TTC549 (cell line): ENCODE measurements at regions not wholly inside any gene's neighbourhood (a gene's known extent, or its start where the extent isn't known, plus 50 kb on each side); places are given as distances from the start of the nearest gene placed in this dataset.
"Not testable (repeated sequence)": the region's sequence is repeated elsewhere in the genome, so short reads cannot be mapped to it uniquely, and the experiment has no call there.

Experiments
- FAIRE-seq: peaks from 2 replicates; lab custom pipeline; 2012; peaks lifted over from hg19 to GRCh38; lab: Jason Lieb, UNC

- FAIRE-seq: not testable (repeated sequence)
Measured at GRCh38 chr15:77896147-77897112, 181.1 kb downstream of the TBC1D2B start.

GRCh38 chr15:77895742-77896141 is 181.8 kb downstream of the TBC1D2B start:
- FAIRE-seq: no peak

DNA sequence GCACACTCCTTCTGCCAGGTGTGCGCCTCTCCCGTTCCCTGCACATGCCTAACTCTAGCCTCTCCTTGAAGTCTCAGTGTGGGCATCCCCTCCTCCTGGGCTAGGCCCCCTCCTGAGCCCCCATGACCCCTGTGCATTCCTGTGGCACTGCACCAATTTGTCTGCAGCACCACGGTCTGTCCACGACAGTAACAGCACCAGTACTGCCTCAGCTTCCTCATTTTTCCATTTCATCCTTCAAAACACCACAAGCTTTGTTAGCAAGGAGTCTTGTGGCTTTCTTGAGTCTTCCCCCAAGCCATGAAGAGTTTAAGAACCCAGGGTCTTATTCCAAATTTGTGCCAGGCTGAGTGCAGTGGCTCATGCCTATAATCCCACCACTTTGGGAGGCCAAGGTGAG is 182.4 kb downstream of the TBC1D2B start:
- not testable (repeated sequence) for FAIRE-seq

DNA sequence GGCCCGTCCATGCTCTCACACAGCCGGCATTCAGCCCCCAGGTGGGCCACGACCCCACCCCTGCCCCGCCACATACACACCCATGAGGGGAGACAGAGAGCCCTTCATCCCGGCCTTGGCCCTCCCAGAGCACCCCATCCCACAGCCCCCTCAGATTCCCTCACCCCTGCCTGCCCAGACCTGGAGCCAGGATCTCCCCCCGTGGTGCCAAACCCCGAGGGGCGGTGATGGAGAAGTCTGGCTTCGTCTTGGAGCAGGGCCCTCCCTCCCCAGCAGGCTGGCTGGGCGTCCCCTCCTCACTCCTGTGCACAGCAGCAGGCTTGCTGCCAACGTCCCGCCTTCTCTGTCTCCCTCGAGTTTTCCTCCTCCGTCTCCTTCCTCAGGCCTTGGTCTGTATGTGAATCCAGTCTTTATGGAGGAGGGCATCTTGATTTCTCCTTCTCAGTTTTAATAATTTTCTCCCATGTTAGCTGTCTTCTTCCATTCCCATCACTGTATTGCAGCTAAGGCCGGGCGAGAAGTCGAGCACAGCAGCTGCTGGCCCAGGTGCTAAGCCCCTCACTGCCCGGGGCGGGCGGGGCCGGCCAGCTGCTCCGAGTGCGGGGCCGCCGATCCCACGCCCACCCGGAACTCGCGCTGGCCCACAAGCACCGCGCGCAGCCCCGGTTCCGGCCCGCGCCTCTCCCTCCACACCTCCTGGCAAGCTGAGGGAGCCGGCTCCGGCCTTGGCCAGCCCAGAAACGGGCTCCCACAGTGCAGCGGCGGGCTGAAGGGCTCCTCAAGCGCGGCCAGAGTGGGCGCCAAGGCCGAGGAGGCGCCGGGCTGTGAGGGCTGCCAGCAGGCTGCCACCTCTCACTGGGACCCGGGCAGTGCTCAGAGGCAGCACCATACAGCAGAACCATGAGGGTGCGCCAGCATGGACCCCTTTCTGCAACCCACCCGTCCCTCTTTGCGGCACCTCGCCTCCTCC is 183.6 kb downstream of the TBC1D2B start:
- FAIRE-seq: not testable (repeated sequence)

DNA sequence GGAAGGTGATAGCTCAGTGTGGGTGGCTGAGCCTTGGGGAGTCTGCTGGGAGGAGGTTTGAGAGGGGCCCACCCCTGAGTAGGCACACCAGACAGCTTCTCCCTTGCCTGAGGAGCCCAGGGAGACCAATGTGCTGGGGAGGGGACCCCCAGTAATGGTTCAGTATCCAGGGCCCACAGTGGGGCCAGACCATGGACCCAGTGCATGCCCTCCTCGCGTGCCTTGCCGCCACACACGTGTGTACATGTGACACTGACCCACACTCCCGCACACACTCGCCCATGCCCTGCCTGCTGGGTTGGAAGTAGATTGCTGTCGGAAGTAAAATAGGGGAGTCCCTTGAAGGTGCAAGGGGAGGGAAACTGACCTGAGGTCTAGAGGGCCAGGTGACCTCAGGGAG is 184.3 kb downstream of the TBC1D2B start:
- FAIRE-seq: not testable (repeated sequence)

DNA sequence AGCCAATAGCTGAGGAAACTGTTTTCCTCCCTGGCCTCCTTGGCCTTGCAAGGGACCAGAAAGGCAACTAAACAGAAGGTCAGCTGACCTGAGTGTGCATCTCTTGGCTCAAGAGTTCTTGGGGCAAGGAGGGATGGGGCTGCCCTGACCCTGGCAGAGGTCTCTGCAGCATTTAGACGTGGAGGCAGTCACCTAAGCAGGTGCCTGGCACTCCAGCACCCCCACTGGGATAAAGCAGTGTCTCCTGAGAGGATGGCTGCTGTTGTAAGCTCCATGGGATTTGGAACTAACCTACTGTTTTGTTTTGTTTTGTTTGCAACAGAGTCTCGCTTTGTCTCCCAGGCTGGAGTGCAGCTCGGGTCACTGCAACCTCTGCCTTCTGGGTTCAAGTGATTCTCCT is 185.2 kb downstream of the TBC1D2B start:
- no peak for FAIRE-seq

- not testable (repeated sequence) for FAIRE-seq
Measured at GRCh38 chr15:77891862-77892261, 185.6 kb downstream of the TBC1D2B start.

GRCh38 chr15:77890911-77891801 is 186.4 kb downstream of the TBC1D2B start:
- FAIRE-seq: not testable (repeated sequence)

DNA sequence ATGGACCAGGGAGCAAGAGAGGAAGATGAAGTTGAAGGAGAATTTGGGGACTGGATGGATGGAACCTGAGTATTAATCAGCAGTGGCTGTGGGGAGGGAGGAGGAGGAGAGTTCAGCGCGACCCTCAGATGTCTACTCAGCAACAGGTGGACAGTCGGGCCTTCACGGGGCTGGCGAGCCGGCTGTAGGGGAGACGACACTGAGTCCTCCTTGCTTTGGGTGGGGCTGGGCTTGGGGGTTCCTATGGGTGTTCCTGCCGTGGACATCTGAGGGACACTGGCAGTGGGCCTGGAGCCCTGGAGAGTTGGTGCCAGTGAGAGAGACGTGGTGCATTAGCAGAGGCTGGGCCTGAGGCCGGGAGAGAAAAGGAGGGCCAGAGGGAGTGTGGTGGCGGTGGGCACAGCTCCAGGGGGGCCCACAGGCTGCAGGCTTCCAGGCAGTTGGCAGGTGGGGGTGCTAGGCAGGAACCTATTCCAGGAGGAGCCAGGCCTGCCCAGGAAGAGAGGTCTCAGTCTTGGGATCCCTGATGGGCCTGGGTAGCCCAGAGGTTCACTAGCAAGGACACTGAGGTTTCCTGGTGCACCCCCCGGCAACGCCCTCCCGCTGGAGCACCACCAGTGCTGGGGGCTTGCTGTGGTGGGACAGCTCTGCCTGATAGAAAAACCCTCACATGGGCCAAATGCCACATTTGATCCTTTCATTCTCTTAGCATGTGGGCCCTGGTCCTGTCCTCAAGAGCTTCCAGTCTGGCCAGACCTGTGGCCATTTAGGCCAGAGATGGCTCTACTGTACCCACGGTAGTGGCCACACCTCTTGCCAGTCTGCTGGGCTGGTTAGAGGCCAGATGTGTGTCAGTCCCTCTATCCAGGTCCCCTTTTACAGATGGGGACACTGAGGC is 187.4 kb downstream of the TBC1D2B start:
- FAIRE-seq: not testable (repeated sequence)

GRCh38 chr15:77889009-77889806 is 188.3 kb downstream of the TBC1D2B start:
- FAIRE-seq: no peak

- not testable (repeated sequence) for FAIRE-seq
Measured at GRCh38 chr15:77887563-77888429, 189.7 kb downstream of the TBC1D2B start.

DNA sequence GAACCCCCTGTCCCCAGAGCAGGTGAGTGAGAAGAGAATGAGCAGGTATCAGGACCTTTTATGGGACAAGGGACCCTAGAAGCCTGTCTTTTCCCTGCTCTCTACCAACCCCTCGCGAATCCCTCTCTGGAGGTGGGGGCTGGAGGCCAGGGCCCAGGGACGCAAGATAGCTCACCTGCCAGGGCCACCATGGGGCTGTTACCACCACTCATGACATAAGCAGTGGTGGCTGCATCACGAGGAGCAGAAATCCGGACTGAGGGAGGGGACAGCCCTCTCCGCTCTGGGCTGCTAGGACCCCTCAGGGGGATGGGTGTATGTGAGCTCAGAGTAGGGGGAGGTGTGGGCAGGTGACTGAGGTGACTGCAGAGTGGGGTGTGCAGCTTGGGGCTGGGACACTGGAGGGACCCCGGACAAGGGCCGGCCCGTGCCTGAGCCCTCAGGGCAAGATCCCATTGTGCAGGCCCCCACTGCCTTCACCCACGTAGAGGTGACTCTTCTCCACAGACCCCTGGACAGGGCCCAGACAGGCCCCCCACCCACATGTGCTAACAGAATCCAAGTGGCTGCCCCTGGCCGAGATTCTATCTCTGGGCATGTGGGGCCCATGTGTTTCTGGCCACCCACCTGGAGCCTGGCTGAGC is 190.6 kb downstream of the TBC1D2B start:
- no peak for FAIRE-seq

DNA sequence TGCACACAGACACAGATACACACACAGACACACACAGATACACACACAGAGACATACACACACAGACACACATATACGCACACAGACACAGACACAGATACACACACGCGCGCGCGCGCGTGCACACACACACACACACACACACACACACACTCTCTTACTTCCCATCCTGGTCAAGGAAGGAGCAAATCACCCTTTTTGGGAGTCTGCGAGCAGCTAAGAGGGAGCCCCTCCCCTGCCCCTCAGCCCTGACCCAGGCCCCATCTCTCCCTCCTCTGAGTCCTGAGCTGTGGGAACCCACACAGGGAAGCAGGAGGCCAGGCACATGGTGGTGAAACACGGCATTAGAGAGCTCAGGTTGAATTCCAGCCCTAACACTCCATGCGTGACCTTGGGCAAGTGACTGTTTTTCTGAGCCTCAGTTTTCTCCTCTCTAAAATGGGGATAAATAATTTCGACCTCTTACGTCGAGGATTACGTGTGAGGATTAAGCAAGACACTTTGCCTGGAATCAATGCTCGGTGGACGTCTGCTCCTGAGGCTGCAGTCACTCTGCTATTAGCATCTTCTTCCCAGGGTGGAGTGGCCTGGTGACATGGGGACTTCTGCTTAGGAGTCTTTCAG is 191.5 kb downstream of the TBC1D2B start:
- not testable (repeated sequence) for FAIRE-seq

DNA sequence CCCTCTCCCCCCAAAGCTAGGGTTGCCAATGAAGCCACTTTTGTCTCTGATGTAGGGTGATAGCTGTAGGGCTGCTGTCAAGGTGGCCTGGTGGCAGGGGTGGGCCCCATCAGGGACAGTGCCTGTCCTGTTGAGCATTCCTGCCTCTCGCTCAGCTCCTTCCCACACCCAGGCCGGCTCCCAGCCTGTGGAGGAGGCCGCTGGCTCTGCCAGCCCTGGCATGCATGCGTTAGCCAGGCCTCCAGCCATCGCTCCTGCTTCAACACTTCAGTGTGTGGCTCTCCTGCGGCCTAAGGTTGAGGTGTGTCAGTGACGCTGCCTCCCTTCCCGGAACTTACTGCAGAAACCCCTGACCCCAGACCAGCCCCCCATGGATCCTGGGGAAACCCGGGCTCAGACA is 194.5 kb downstream of the TBC1D2B start:
- not testable (repeated sequence) for FAIRE-seq

DNA sequence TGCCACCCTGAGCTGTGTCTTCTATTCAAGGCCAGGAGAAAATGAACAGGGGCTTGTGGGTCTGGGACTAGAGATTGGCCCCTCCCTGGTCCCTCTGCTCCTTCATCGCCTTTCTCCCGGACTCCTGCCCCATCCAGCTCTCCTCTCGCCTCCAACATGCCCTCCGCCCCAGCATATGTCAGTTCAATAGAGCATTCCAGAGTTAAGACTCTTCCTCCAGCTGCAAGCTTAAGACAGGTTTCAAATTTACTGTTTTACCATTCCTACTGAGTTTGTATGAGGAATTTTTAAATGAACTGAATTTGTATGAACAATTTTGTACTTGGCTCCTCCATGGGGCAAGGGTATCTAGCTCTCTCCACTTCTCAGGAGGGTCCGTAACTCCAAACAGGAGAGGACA is 195.6 kb downstream of the TBC1D2B start:
- no peak for FAIRE-seq

DNA sequence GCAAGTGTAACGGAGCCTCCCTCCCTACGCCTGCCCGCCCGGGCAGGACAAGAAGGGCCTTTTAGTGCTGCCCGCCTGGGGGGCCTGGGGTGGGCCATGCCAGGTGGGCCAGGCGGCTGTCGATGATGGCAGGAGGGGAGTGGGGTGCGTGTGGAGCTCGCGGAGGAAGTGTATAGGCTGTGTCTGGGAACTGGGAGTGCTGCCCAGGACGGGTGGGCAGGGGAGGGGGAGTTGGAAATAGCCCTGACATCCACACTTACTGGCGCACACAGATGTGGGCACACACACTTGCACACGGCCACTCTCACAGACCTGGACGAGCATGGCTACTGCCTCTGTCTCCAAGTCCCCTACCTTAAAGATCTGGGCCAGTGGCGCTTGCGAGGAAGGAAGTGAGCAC is 196.0 kb downstream of the TBC1D2B start:
- FAIRE-seq: not testable (repeated sequence)

GRCh38 chr15:77879466-77879865 is 198.0 kb downstream of the TBC1D2B start:
- not testable (repeated sequence) for FAIRE-seq
